GM21825 (cell line): ENCODE measurements at regions not wholly inside any gene's neighbourhood (a gene's known extent, or its start where the extent isn't known, plus 50 kb on each side); places are given as distances from the start of the nearest gene placed in this dataset.

ENCODE experiments used
- ATAC-seq: cut with Tn5 transposase; IDR thresholded peaks from one replicate; pipeline ENCODE4 v1.9.1; 2021; ENCODE audit warnings: mild to moderate bottlenecking, moderate library complexity; ENCODE audit not compliant: unreplicated experiment

DNA sequence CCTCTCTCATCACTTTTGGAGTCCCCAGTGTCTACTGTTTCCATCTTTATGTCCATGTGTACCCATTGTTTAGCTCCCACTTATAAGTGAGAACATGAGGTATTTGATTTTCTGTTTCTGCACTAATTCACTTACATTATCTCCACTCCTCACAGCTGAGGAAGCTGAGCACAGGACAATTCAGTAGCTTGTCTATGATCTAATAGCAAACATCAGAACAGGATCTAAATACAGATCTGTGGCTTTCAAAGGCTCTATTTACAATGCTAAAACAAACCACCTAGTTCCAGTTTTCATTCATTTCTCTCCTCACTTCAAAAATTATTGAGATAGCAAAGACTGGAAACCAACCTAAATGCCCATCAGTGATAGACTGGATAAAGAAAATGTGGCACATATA is 52.0 kb upstream of the DDX18 start:
- no peak for ATAC-seq

- no peak for ATAC-seq
These were observed 50.7 kb upstream of the DDX18 start for GRCh38 chr2:117763804-117764203.
